ENCODE measurements at regions not wholly inside any gene's neighbourhood (a gene's known extent, or its start where the extent isn't known, plus 50 kb on each side); places are given as distances from the start of the nearest gene placed in this dataset.

DNA sequence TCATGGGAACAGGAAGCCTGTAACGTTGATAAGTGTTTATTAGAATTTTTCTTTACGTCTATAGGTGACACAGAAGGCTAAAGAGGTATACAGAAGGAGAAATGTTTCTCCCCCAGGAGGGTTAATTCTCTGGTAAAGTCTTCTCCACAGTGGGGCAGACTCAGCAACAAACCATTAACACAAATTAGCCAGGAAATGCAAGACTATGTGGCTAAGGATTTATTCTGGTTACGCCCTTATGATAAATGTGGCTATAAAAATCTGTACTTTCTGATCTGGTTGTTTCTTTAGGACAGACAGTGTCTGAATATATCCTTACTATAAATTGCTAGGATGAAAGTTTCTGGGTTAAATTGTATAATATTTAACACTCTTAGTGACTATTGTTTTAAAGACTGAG, 423.3 kb downstream of the FLRT2 start:
- H3K4me3 ChIP-seq (ENCODE audit: low read depth in 1 of 3, low read length in 3 of 3): no peak overlapping the region
- H3K36me3 ChIP-seq (ENCODE audit: control insufficient read depth in 4 of 4, insufficient read depth in 3 of 4, low read depth in 1 of 4, low read length in 3 of 4): no peaks in the 10 kb centered on the region
- WGBS: 73% methylated on average over 3 of the region's 3 CpGs
- H3K9me3 ChIP-seq (ENCODE audit: control insufficient read depth in 4 of 4, low read length in 3 of 4): no peaks in the 10 kb centered on the region
- no peak overlapping the region for H3K27ac ChIP-seq (ENCODE audit: low read depth in 1 of 2, low read length in 2 of 2)
- TF ChIP-seq TAF1 (conservative IDR thresholded peaks at IDR 0.05) (no peak), HNF4G (IDR thresholded peaks at IDR 0.05) (no peak), NR2F2 (IDR thresholded peaks at IDR 0.05) (no peak)
- no peaks in the 10 kb centered on the region for H3K27me3 ChIP-seq (ENCODE audit: control insufficient read depth in 4 of 4, insufficient read depth in 4 of 4, low read length in 3 of 4)
- no peak overlapping the region for H3K9ac ChIP-seq (ENCODE audit: low read depth in 1 of 2, low read length in 2 of 2)
- H3K4me1 ChIP-seq (ENCODE audit: control insufficient read depth in 4 of 4, insufficient read depth in 4 of 4, low read length in 3 of 4): no peaks in the 10 kb centered on the region
- no peak for DNase-seq (ENCODE audit: low spot score)

DNA sequence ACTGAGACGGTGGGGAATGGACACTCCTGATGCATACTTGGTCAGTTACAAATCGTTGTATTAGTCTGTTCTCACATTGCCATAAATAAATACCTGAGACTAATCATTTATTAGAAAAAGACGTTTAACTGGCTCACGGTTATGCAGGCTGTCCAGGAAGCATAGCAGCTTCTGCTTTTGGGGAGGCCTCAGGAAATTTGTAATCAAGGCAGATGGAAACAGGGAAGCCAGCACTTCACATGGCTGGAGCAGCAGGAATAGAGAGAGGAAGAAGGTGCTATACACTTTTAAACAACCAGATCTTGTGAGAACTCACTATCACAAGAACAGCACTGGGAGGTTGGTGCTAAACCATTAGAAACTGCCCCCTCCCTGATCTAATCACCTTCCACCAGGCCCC, 418.2 kb downstream of the FLRT2 start:
- H3K9ac ChIP-seq (ENCODE audit: low read depth in 1 of 2, low read length in 2 of 2): no peak overlapping the region
- DNase-seq (ENCODE audit: low spot score): no peak
- no peaks in the 10 kb centered on the region for H3K36me3 ChIP-seq (ENCODE audit: control insufficient read depth in 4 of 4, insufficient read depth in 3 of 4, low read depth in 1 of 4, low read length in 3 of 4)
- H3K27ac ChIP-seq (ENCODE audit: low read depth in 1 of 2, low read length in 2 of 2): no peak overlapping the region
- H3K9me3 ChIP-seq (ENCODE audit: control insufficient read depth in 4 of 4, low read length in 3 of 4): no peaks in the 10 kb centered on the region
- H3K27me3 ChIP-seq (ENCODE audit: control insufficient read depth in 4 of 4, insufficient read depth in 4 of 4, low read length in 3 of 4): no peaks in the 10 kb centered on the region
- WGBS: 60% methylated on average over 4 of the region's 4 CpGs
- no peaks in the 10 kb centered on the region for H3K4me1 ChIP-seq (ENCODE audit: control insufficient read depth in 4 of 4, insufficient read depth in 4 of 4, low read length in 3 of 4)
- no peak overlapping the region for H3K4me3 ChIP-seq (ENCODE audit: low read depth in 1 of 3, low read length in 3 of 3)
- no peak for TF ChIP-seq RXRA (IDR thresholded peaks at IDR 0.05)
- no peak for TF ChIP-seq NR2F2 (IDR thresholded peaks at IDR 0.05)
- TF ChIP-seq, protein P1, sequence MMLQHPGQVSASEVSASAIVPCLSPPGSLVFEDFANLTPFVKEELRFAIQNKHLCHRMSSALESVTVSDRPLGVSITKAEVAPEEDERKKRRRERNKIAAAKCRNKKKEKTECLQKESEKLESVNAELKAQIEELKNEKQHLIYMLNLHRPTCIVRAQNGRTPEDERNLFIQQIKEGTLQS (IDR thresholded peaks at IDR 0.05): no peak
- TF ChIP-seq, protein P2, sequence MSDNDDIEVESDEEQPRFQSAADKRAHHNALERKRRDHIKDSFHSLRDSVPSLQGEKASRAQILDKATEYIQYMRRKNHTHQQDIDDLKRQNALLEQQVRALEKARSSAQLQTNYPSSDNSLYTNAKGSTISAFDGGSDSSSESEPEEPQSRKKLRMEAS (IDR thresholded peaks at IDR 0.05): no peak
- TF ChIP-seq, protein P3, sequence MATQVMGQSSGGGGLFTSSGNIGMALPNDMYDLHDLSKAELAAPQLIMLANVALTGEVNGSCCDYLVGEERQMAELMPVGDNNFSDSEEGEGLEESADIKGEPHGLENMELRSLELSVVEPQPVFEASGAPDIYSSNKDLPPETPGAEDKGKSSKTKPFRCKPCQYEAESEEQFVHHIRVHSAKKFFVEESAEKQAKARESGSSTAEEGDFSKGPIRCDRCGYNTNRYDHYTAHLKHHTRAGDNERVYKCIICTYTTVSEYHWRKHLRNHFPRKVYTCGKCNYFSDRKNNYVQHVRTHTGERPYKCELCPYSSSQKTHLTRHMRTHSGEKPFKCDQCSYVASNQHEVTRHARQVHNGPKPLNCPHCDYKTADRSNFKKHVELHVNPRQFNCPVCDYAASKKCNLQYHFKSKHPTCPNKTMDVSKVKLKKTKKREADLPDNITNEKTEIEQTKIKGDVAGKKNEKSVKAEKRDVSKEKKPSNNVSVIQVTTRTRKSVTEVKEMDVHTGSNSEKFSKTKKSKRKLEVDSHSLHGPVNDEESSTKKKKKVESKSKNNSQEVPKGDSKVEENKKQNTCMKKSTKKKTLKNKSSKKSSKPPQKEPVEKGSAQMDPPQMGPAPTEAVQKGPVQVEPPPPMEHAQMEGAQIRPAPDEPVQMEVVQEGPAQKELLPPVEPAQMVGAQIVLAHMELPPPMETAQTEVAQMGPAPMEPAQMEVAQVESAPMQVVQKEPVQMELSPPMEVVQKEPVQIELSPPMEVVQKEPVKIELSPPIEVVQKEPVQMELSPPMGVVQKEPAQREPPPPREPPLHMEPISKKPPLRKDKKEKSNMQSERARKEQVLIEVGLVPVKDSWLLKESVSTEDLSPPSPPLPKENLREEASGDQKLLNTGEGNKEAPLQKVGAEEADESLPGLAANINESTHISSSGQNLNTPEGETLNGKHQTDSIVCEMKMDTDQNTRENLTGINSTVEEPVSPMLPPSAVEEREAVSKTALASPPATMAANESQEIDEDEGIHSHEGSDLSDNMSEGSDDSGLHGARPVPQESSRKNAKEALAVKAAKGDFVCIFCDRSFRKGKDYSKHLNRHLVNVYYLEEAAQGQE (IDR thresholded peaks at IDR 0.05): no peak
- no peak for TF ChIP-seq RAD21 (IDR thresholded peaks at IDR 0.05)
- TF ChIP-seq HNF4G (IDR thresholded peaks at IDR 0.05): no peak
- TF ChIP-seq FOXA1 (IDR thresholded peaks at IDR 0.05): no peak

DNA sequence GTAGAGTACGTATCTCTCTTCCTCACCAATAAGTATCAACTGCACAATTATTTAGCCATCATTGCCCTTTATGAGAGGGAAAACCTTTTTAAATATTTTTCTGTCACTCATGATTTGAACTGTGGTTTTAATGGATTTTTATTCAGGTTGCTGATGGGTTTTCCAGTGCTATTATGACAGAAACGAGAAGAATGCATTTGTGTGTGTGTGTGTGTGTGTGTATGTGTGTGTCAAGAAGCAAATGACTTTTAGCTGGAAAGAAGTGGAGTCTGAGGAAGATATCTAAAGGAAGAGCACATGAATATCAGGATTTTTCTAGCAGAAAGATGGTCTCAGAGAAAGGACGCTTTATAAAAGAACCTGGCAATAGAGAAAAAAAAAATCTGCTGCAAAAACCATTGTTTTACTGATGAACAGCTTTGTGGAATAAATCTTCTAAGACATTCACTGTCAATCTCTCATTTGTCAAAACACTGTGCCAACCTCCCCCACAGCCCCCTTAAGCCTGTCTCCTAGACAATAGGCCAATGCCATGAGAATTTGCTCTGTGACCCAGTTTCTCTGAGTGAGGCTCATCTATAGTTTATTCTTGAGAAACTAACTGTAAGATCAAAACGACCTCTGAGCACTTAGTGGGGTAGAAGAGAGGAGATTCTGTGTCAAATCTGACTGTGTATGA, 417.7 kb downstream of the FLRT2 start:
- H3K27ac ChIP-seq (ENCODE audit: low read depth in 1 of 2, low read length in 2 of 2): no peak overlapping the region
- no peak for DNase-seq (ENCODE audit: low spot score)
- no peaks in the 10 kb centered on the region for H3K4me1 ChIP-seq (ENCODE audit: control insufficient read depth in 4 of 4, insufficient read depth in 4 of 4, low read length in 3 of 4)
- H3K9me3 ChIP-seq (ENCODE audit: control insufficient read depth in 4 of 4, low read length in 3 of 4): no peaks in the 10 kb centered on the region
- no peaks in the 10 kb centered on the region for H3K36me3 ChIP-seq (ENCODE audit: control insufficient read depth in 4 of 4, insufficient read depth in 3 of 4, low read depth in 1 of 4, low read length in 3 of 4)
- H3K27me3 ChIP-seq (ENCODE audit: control insufficient read depth in 4 of 4, insufficient read depth in 4 of 4, low read length in 3 of 4): no peaks in the 10 kb centered on the region
- 65% methylated on average over 4 of the region's 4 CpGs for WGBS
- H3K9ac ChIP-seq (ENCODE audit: low read depth in 1 of 2, low read length in 2 of 2): no peak overlapping the region
- no peak overlapping the region for H3K4me3 ChIP-seq (ENCODE audit: low read depth in 1 of 3, low read length in 3 of 3)
- no peak for TF ChIP-seq EGR1 (IDR thresholded peaks at IDR 0.05; ENCODE audit: low read depth in 2 of 2)
- TF ChIP-seq RXRA (IDR thresholded peaks at IDR 0.05): no peak
- no peak for TF ChIP-seq GABPA (IDR thresholded peaks at IDR 0.05 in 1 of 2, conservative IDR thresholded peaks at IDR 0.05 in 1 of 2)
- TF ChIP-seq FOXA2 (IDR thresholded peaks at IDR 0.05): no peak
- TF ChIP-seq NR2F2 (IDR thresholded peaks at IDR 0.05): no peak
- TF ChIP-seq RAD21 (IDR thresholded peaks at IDR 0.05): no peak
- TF ChIP-seq, protein P4, sequence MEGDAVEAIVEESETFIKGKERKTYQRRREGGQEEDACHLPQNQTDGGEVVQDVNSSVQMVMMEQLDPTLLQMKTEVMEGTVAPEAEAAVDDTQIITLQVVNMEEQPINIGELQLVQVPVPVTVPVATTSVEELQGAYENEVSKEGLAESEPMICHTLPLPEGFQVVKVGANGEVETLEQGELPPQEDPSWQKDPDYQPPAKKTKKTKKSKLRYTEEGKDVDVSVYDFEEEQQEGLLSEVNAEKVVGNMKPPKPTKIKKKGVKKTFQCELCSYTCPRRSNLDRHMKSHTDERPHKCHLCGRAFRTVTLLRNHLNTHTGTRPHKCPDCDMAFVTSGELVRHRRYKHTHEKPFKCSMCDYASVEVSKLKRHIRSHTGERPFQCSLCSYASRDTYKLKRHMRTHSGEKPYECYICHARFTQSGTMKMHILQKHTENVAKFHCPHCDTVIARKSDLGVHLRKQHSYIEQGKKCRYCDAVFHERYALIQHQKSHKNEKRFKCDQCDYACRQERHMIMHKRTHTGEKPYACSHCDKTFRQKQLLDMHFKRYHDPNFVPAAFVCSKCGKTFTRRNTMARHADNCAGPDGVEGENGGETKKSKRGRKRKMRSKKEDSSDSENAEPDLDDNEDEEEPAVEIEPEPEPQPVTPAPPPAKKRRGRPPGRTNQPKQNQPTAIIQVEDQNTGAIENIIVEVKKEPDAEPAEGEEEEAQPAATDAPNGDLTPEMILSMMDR (IDR thresholded peaks at IDR 0.05; ENCODE audit: low read depth, low read length, missing input control): no peak
- no peak for TF ChIP-seq JUND (IDR thresholded peaks at IDR 0.05)
- TF ChIP-seq, protein P2 (IDR thresholded peaks at IDR 0.05): no peak
- no peak for TF ChIP-seq HNF4A (conservative IDR thresholded peaks at IDR 0.05)
- no peak for TF ChIP-seq YY1 (IDR thresholded peaks at IDR 0.05)
- TF ChIP-seq, protein P5, sequence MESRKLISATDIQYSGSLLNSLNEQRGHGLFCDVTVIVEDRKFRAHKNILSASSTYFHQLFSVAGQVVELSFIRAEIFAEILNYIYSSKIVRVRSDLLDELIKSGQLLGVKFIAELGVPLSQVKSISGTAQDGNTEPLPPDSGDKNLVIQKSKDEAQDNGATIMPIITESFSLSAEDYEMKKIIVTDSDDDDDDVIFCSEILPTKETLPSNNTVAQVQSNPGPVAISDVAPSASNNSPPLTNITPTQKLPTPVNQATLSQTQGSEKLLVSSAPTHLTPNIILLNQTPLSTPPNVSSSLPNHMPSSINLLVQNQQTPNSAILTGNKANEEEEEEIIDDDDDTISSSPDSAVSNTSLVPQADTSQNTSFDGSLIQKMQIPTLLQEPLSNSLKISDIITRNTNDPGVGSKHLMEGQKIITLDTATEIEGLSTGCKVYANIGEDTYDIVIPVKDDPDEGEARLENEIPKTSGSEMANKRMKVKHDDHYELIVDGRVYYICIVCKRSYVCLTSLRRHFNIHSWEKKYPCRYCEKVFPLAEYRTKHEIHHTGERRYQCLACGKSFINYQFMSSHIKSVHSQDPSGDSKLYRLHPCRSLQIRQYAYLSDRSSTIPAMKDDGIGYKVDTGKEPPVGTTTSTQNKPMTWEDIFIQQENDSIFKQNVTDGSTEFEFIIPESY (IDR thresholded peaks at IDR 0.05): no peak
- no peak for TF ChIP-seq HNF4G (IDR thresholded peaks at IDR 0.05)
- no peak for TF ChIP-seq SP1 (IDR thresholded peaks at IDR 0.05)
- no peak for TF ChIP-seq FOXA1 (IDR thresholded peaks at IDR 0.05)
